ENCODE measurements at regions not wholly inside any gene's neighbourhood (a gene's known extent, or its start where the extent isn't known, plus 50 kb on each side); places are given as distances from the start of the nearest gene placed in this dataset.

- Histone ChIP-seq H3K9ac (ENCODE audit: control insufficient read depth, extremely low read depth, insufficient read depth, low read length) (no peak overlapping the region), H3K9me1 (ENCODE audit: control insufficient read depth, extremely low read depth, insufficient read depth, low read length) (no peaks in the 10 kb centered on the region), H3K36me3 (ENCODE audit: control insufficient read depth in 2 of 2, extremely low read depth in 1 of 2, insufficient read depth in 2 of 2, low read length in 2 of 2) (no peaks in the 10 kb centered on the region), H3K4me3 (ENCODE audit: control insufficient read depth in 2 of 3, extremely low read depth in 1 of 3, insufficient read depth in 2 of 3, low read depth in 1 of 3, low read length in 3 of 3) (no peak overlapping the region), H3K4me2 (ENCODE audit: control insufficient read depth, extremely low read depth, insufficient read depth, low read depth, low read length) (no peak overlapping the region), H4K20me1 (ENCODE audit: control insufficient read depth, extremely low read depth, insufficient read depth, low read length) (no peaks in the 10 kb centered on the region), H3K9me3 (ENCODE audit: control insufficient read depth, low read depth, low read length) (no peaks in the 10 kb centered on the region), H3K4me1 (ENCODE audit: control insufficient read depth, extremely low read depth, insufficient read depth, low read length) (no peaks in the 10 kb centered on the region), H2AFZ (ENCODE audit: control insufficient read depth, low read length) (no peak overlapping the region), H3K27ac (ENCODE audit: control insufficient read depth, insufficient read depth, low read length) (no peak overlapping the region), H3K27me3 (ENCODE audit: control insufficient read depth, extremely low read depth, insufficient read depth, low read length) (peaks cover 5% of the 10 kb centered on the region), H3K79me2 (ENCODE audit: control insufficient read depth, insufficient read depth, low read length) (no peaks in the 10 kb centered on the region)
- FAIRE-seq (no peak), DNase-seq (ENCODE audit: low read depth, low spot score) (no peak)
- TF ChIP-seq, protein P1, sequence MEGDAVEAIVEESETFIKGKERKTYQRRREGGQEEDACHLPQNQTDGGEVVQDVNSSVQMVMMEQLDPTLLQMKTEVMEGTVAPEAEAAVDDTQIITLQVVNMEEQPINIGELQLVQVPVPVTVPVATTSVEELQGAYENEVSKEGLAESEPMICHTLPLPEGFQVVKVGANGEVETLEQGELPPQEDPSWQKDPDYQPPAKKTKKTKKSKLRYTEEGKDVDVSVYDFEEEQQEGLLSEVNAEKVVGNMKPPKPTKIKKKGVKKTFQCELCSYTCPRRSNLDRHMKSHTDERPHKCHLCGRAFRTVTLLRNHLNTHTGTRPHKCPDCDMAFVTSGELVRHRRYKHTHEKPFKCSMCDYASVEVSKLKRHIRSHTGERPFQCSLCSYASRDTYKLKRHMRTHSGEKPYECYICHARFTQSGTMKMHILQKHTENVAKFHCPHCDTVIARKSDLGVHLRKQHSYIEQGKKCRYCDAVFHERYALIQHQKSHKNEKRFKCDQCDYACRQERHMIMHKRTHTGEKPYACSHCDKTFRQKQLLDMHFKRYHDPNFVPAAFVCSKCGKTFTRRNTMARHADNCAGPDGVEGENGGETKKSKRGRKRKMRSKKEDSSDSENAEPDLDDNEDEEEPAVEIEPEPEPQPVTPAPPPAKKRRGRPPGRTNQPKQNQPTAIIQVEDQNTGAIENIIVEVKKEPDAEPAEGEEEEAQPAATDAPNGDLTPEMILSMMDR (optimal IDR thresholded peaks at IDR 0.05 in 1 of 3, IDR thresholded peaks at IDR 0.05 in 1 of 3, conservative IDR thresholded peaks at IDR 0.05 in 1 of 3; ENCODE audit: extremely low read depth in 1 of 3, insufficient read depth in 2 of 3, low read length in 3 of 3) = no peak
- no peak for TF ChIP-seq EZH2 (IDR thresholded peaks at IDR 0.05; ENCODE audit: low read length)
- dilution Hi-C loops (cut with MboI; ENCODE audit: extremely low pct_ligation_motif_present, low sequenced_read_pairs) = no loop called here
Measured at GRCh38 chr13:24100188-24100587, 60.3 kb upstream of the SPATA13 start.

GRCh38 chr13:24103782-24104372 lies 56.6 kb upstream of the SPATA13 start:
- Histone ChIP-seq H3K9me1 (ENCODE audit: control insufficient read depth, extremely low read depth, insufficient read depth, low read length) (no peaks in the 10 kb centered on the region), H4K20me1 (ENCODE audit: control insufficient read depth, extremely low read depth, insufficient read depth, low read length) (no peaks in the 10 kb centered on the region), H3K27ac (ENCODE audit: control insufficient read depth, insufficient read depth, low read length) (no peak overlapping the region), H3K4me1 (ENCODE audit: control insufficient read depth, extremely low read depth, insufficient read depth, low read length) (no peaks in the 10 kb centered on the region), H3K27me3 (ENCODE audit: control insufficient read depth, extremely low read depth, insufficient read depth, low read length) (peaks cover 9% of the 10 kb centered on the region), H3K4me3 (ENCODE audit: control insufficient read depth in 2 of 3, extremely low read depth in 1 of 3, insufficient read depth in 2 of 3, low read depth in 1 of 3, low read length in 3 of 3) (no peak overlapping the region), H3K36me3 (ENCODE audit: control insufficient read depth in 2 of 2, extremely low read depth in 1 of 2, insufficient read depth in 2 of 2, low read length in 2 of 2) (no peaks in the 10 kb centered on the region), H3K4me2 (ENCODE audit: control insufficient read depth, extremely low read depth, insufficient read depth, low read depth, low read length) (no peak overlapping the region), H3K9ac (ENCODE audit: control insufficient read depth, extremely low read depth, insufficient read depth, low read length) (no peak overlapping the region), H3K79me2 (ENCODE audit: control insufficient read depth, insufficient read depth, low read length) (no peaks in the 10 kb centered on the region), H2AFZ (ENCODE audit: control insufficient read depth, low read length) (no peak overlapping the region), H3K9me3 (ENCODE audit: control insufficient read depth, low read depth, low read length) (no peaks in the 10 kb centered on the region)
- FAIRE-seq = no peak
- no peak for DNase-seq (ENCODE audit: low read depth, low spot score)
- dilution Hi-C loops (cut with MboI; ENCODE audit: extremely low pct_ligation_motif_present, low sequenced_read_pairs) = no loop called here
- TF ChIP-seq, protein P1 (optimal IDR thresholded peaks at IDR 0.05 in 1 of 3, IDR thresholded peaks at IDR 0.05 in 1 of 3, conservative IDR thresholded peaks at IDR 0.05 in 1 of 3; ENCODE audit: extremely low read depth in 1 of 3, insufficient read depth in 2 of 3, low read length in 3 of 3) = no peak
- no peak for TF ChIP-seq EZH2 (IDR thresholded peaks at IDR 0.05; ENCODE audit: low read length)
